ENCODE measurements at regions not wholly inside any gene's neighbourhood (a gene's known extent, or its start where the extent isn't known, plus 50 kb on each side); places are given as distances from the start of the nearest gene placed in this dataset.

DNA sequence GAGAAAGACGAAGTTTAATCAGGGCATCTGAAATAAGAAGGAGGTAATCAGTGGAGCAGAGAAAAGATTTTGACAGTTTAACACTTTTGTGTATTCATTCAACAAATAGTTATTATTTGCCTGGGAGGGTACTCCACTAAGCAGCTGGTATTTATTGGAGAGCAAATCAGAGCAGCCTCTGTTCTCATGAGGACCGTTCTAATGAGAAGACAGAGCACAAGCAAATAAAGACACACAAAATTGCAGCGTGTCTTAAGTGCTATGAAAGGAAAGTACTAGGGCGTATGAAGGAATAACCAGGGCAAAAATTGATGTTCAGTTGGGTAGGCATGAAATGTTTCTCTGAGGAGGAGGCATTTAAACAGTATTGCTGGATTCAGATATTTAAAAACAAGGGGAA is 302.9 kb upstream of the RARB start (continued):
- TF ChIP-seq, protein P1, sequence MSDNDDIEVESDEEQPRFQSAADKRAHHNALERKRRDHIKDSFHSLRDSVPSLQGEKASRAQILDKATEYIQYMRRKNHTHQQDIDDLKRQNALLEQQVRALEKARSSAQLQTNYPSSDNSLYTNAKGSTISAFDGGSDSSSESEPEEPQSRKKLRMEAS (IDR thresholded peaks at IDR 0.05) = no peak

Measured in H1 (cell line).